Astrocyte (in vitro differentiated cells and primary cell): ENCODE measurements at regions not wholly inside any gene's neighbourhood (a gene's known extent, or its start where the extent isn't known, plus 50 kb on each side); places are given as distances from the start of the nearest gene placed in this dataset.
A peak's percentile ranks its signal among the peaks of the same experiment; 100 is the strongest.

ENCODE experiments used
- DNase-seq: peaks from one replicate; pipeline ENCODE4 v3.0.0-alpha.2; 2010; ENCODE audit warnings: low read depth
- FAIRE-seq: peaks from 2 replicates; lab custom pipeline; 2011; peaks lifted over from hg19 to GRCh38; lab: Jason Lieb, UNC
- H2AFZ ChIP-seq: 2 replicates; pipeline ENCODE4 v1.6.0; 2012; ENCODE audit warnings: low read depth, low read length, inconsistent platforms
- H3K27ac ChIP-seq: 2 replicates; pipeline ENCODE4 v1.5.1; 2011; ENCODE audit warnings: low read depth, low read length, inconsistent platforms
- H3K27me3 ChIP-seq: 2 replicates; pipeline ENCODE4 v1.6.0; 2011; ENCODE audit warnings: low read length, inconsistent platforms; ENCODE audit not compliant: insufficient read depth
- H3K36me3 ChIP-seq: 2 replicates; pipeline ENCODE4 v1.5.1; 2011; ENCODE audit warnings: low read length, inconsistent platforms; ENCODE audit not compliant: insufficient read depth
- H3K4me1 ChIP-seq: 2 replicates; pipeline ENCODE4 v1.5.1; 2011; ENCODE audit warnings: low read length, inconsistent platforms; ENCODE audit not compliant: insufficient read depth
- H3K4me2 ChIP-seq: 2 replicates; pipeline ENCODE4 v1.6.0; 2012; ENCODE audit warnings: low read length, inconsistent platforms
- H3K4me3 ChIP-seq: 2 replicates; pipeline ENCODE4 v1.5.1; 2011; ENCODE audit warnings: low read depth, mild to moderate bottlenecking, low read length, inconsistent platforms; ENCODE audit not compliant: insufficient read depth
- H3K79me2 ChIP-seq: 2 replicates; pipeline ENCODE4 v1.6.0; 2012; ENCODE audit warnings: mild to moderate bottlenecking, low read length, inconsistent platforms; ENCODE audit not compliant: insufficient read depth
- H3K9ac ChIP-seq: 2 replicates; pipeline ENCODE4 v1.6.0; 2012; ENCODE audit warnings: mild to moderate bottlenecking, low read length, inconsistent platforms
- H3K9me3 ChIP-seq: 2 replicates; pipeline ENCODE4 v1.5.1; 2012; ENCODE audit warnings: low read depth, mild to moderate bottlenecking, low read length, inconsistent platforms; ENCODE audit not compliant: insufficient read depth
- H4K20me1 ChIP-seq: 2 replicates; pipeline ENCODE4 v1.6.0; 2012; ENCODE audit warnings: low read length, inconsistent platforms; ENCODE audit not compliant: insufficient read depth
- H3K27ac Mint-ChIP-seq: one replicate; pipeline ENCODE4 v1.8.0; 2021; ENCODE audit warnings: mild to moderate bottlenecking, mixed read lengths; ENCODE audit not compliant: unreplicated experiment
- H3K27me3 Mint-ChIP-seq: one replicate; pipeline ENCODE4 v1.8.0; 2021; ENCODE audit warnings: low read depth, mixed read lengths; ENCODE audit not compliant: unreplicated experiment
- H3K36me3 Mint-ChIP-seq: one replicate; pipeline ENCODE4 v1.8.0; 2021; ENCODE audit warnings: low read depth, mixed read lengths; ENCODE audit not compliant: unreplicated experiment
- H3K4me1 Mint-ChIP-seq: one replicate; pipeline ENCODE4 v1.8.0; 2021; ENCODE audit warnings: low read depth, mixed read lengths; ENCODE audit not compliant: unreplicated experiment
- H3K4me3 Mint-ChIP-seq: one replicate; pipeline ENCODE4 v1.8.0; 2021; ENCODE audit warnings: mild to moderate bottlenecking, moderate library complexity, mixed read lengths; ENCODE audit not compliant: unreplicated experiment
- H3K9me3 Mint-ChIP-seq: one replicate; pipeline ENCODE4 v1.8.0; 2021; ENCODE audit warnings: mild to moderate bottlenecking, mixed read lengths; ENCODE audit not compliant: unreplicated experiment
- EZH2 ChIP-seq: IDR thresholded peaks from 2 replicates; pipeline ENCODE4 v1.6.1; 2012; ENCODE audit warnings: mild to moderate bottlenecking, low read length, inconsistent platforms; ENCODE audit not compliant: insufficient read depth
- TF ChIP-seq, protein P1 (sequence below): IDR thresholded peaks from 2 replicates; pipeline ENCODE4 v1.5.1; 2011; ENCODE audit warnings: low read depth, mild to moderate bottlenecking, inconsistent platforms, low read length, moderate library complexity; ENCODE audit not compliant: insufficient read depth

DNA sequence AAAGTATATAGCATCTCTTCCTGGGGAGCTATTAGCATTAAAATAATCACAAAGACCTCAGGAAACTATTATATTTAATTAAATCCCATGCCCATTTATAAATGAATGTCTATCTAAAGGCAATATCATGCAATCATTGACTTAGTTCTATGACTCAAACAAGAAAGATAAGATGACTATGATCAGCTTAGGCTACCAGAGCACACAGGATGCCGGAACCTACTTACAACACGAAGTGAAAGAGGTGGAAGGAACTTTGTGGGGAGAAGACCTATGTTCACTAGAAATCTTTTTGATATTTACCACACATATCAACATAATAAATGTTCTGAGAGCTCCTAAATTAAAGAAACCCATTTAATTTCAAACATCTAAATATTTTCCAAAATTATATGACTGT lies 344.2 kb upstream of the CYLC2 start:
- H3K4me1 ChIP-seq, result no peaks in the 10 kb centered on the region
- Mint-ChIP-seq H3K4me3 (no peak overlapping the region), H3K36me3 (no peaks in the 10 kb centered on the region), H3K27me3 (no peaks in the 10 kb centered on the region), H3K9me3 (no peaks in the 10 kb centered on the region), H3K27ac (no peak overlapping the region), H3K4me1 (no peaks in the 10 kb centered on the region)
- H3K9me3 ChIP-seq, result no peaks in the 10 kb centered on the region
- H2AFZ ChIP-seq, result no peak overlapping the region
- H3K4me2 ChIP-seq, result no peak overlapping the region
- FAIRE-seq, result no peak
- TF ChIP-seq EZH2, result no peak
- TF ChIP-seq, protein P1, sequence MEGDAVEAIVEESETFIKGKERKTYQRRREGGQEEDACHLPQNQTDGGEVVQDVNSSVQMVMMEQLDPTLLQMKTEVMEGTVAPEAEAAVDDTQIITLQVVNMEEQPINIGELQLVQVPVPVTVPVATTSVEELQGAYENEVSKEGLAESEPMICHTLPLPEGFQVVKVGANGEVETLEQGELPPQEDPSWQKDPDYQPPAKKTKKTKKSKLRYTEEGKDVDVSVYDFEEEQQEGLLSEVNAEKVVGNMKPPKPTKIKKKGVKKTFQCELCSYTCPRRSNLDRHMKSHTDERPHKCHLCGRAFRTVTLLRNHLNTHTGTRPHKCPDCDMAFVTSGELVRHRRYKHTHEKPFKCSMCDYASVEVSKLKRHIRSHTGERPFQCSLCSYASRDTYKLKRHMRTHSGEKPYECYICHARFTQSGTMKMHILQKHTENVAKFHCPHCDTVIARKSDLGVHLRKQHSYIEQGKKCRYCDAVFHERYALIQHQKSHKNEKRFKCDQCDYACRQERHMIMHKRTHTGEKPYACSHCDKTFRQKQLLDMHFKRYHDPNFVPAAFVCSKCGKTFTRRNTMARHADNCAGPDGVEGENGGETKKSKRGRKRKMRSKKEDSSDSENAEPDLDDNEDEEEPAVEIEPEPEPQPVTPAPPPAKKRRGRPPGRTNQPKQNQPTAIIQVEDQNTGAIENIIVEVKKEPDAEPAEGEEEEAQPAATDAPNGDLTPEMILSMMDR, result no peak
- H3K9ac ChIP-seq, result no peak overlapping the region
- no peaks in the 10 kb centered on the region for H3K36me3 ChIP-seq
- H3K79me2 ChIP-seq, result no peaks in the 10 kb centered on the region
- no peak overlapping the region for H3K27ac ChIP-seq
- H3K4me3 ChIP-seq, result no peak overlapping the region
- H3K27me3 ChIP-seq, result no peaks in the 10 kb centered on the region
- no peaks in the 10 kb centered on the region for H4K20me1 ChIP-seq
- no peak for DNase-seq

DNA sequence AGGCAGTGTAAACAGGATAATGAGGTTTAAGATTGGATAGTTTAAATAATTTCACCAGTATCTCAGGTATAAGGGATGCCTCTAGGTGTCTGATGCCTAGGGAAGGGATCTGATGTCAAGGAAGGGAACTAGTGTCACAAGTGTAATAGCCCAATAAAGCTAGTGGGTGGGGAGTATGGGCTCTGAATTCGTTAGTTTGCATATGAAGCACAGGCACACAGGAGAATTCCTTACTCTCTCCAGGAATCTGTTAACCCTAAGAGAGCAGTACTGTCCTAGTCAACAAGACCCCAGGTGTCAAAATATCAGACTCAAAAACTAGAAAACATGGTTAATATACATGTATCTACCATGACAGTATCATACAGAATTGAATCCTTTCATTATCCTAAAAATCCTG lies 352.5 kb upstream of the CYLC2 start:
- no peak for TF ChIP-seq EZH2
- TF ChIP-seq, protein P1, result no peak
- no peaks in the 10 kb centered on the region for H3K9me3 ChIP-seq
- H3K4me1 ChIP-seq, result no peaks in the 10 kb centered on the region
- no peak overlapping the region for H3K9ac ChIP-seq
- Mint-ChIP-seq H3K27me3 (no peaks in the 10 kb centered on the region), H3K36me3 (no peaks in the 10 kb centered on the region), H3K27ac (no peak overlapping the region), H3K4me1 (no peaks in the 10 kb centered on the region), H3K9me3 (no peaks in the 10 kb centered on the region), H3K4me3 (no peak overlapping the region)
- H3K79me2 ChIP-seq, result no peaks in the 10 kb centered on the region
- no peak overlapping the region for H3K4me2 ChIP-seq
- no peak overlapping the region for H3K4me3 ChIP-seq
- no peaks in the 10 kb centered on the region for H4K20me1 ChIP-seq
- no peak overlapping the region for H2AFZ ChIP-seq
- FAIRE-seq (no peak), DNase-seq (no peak)
- no peak overlapping the region for H3K27ac ChIP-seq
- H3K27me3 ChIP-seq, result no peaks in the 10 kb centered on the region
- H3K36me3 ChIP-seq, result no peaks in the 10 kb centered on the region

DNA sequence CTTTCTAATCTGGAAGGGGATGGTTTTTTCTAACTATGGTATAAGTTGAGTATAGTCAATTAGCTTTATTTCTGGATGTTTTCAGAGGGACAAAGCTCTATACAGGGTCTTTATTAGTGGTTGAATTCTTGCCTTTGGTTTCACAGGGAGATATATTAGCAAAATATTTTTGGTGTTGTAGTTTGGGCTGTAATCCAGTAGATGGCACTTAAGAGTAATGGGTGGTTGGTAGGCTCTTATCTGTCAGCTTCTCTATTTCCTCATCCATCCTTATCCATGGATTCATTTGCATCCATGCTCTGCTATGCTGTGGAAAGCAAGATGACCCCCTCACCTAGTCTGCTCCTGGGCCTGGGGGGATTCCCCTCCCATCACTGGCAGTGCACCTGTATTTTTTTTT lies 363.6 kb upstream of the CYLC2 start:
- H3K9me3 Mint-ChIP-seq, result no peaks in the 10 kb centered on the region
- Histone ChIP-seq H3K9ac (no peak overlapping the region), H3K27ac (no peak overlapping the region), H2AFZ (no peak overlapping the region), H3K27me3 (no peaks in the 10 kb centered on the region), H3K4me2 (no peak overlapping the region), H3K79me2 (no peaks in the 10 kb centered on the region), H3K4me1 (no peaks in the 10 kb centered on the region), H3K36me3 (no peaks in the 10 kb centered on the region), H3K4me3 (no peak overlapping the region), H3K9me3 (no peaks in the 10 kb centered on the region), H4K20me1 (no peaks in the 10 kb centered on the region)
- H3K4me3 Mint-ChIP-seq, result no peak overlapping the region
- DNase-seq (no peak), FAIRE-seq (no peak)
- H3K27ac Mint-ChIP-seq, result no peak overlapping the region
- no peaks in the 10 kb centered on the region for H3K4me1 Mint-ChIP-seq
- TF ChIP-seq, protein P1, result peak; percentile 37
- no peak for TF ChIP-seq EZH2
- no peaks in the 10 kb centered on the region for H3K36me3 Mint-ChIP-seq
- H3K27me3 Mint-ChIP-seq, result no peaks in the 10 kb centered on the region
